Esophagus muscularis mucosa (tissue), 2 donors: ENCODE measurements at regions not wholly inside any gene's neighbourhood (a gene's known extent, or its start where the extent isn't known, plus 50 kb on each side); places are given as distances from the start of the nearest gene placed in this dataset.

Source experiments
- EP300 ChIP-seq: sonication (generic); formaldehyde crosslinking; IDR thresholded peaks from one replicate; pipeline ENCODE4 v1.6.1; 2017; ENCODE audit warnings: antibody characterized with exemption
- POLR2A ChIP-seq: fragments of 450-650 bp; IDR thresholded peaks from one replicate; pipeline ENCODE4 v1.6.1; 2017; ENCODE audit warnings: antibody characterized with exemption, moderate library complexity, mild to moderate bottlenecking, low read depth

DNA sequence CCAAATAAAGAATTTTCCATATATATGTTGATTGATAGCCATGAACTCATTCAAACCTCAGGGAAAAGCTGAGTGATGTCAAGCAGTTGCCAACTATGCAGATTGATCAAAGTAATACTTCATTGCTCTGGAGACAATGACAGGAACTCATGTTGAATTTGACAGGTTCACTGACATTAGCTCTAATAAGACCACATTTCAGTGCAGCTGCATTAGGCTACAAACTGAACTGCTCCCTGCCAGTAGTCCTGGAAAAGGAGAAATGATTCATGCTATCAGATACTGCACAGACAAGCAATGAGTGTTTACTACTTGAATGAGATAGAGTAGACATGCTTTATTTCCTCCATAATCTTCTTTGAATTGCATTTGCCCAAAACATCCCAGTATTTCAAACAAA, 948.4 kb downstream of the MRPL39 start:
- TF ChIP-seq POLR2A (no peak), EP300 (no peak)
